Upper lobe of right lung (tissue), 1 donor: ENCODE measurements at regions not wholly inside any gene's neighbourhood (a gene's known extent, or its start where the extent isn't known, plus 50 kb on each side); places are given as distances from the start of the nearest gene placed in this dataset.

Source experiments
- ATAC-seq: fragments of 200-7000 bp; cut with Tn5 transposase; one replicate; pipeline ENCODE4 v1.9.1; 2020; ENCODE audit warnings: mild to moderate bottlenecking, moderate library complexity
- DNase-seq: peaks from one replicate; pipeline ENCODE4 v3.0.0-alpha.2; 2020
- H3K27ac ChIP-seq: fragments of 200-600 bp; one replicate; pipeline ENCODE4 v1.8.0; 2022
- H3K27me3 ChIP-seq: fragments of 200-600 bp; one replicate; pipeline ENCODE4 v1.8.0; 2022; ENCODE audit warnings: mild to moderate bottlenecking
- H3K36me3 ChIP-seq: fragments of 200-600 bp; one replicate; pipeline ENCODE4 v1.8.0; 2022
- H3K4me1 ChIP-seq: fragments of 200-600 bp; one replicate; pipeline ENCODE4 v1.8.0; 2022
- H3K4me3 ChIP-seq: fragments of 200-600 bp; one replicate; pipeline ENCODE4 v1.8.0; 2022; ENCODE audit warnings: mild to moderate bottlenecking
- H3K9me3 ChIP-seq: fragments of 200-600 bp; one replicate; pipeline ENCODE4 v1.8.0; 2022
- intact Hi-C: fragments of 100-400 bp; cut with DNase I; formaldehyde crosslinking; loops from one replicate; pipeline ENCODE4 v1.11.0; 2022
- TF ChIP-seq, protein P1 (sequence below): fragments of 200-600 bp; IDR thresholded peaks from one replicate; pipeline ENCODE4 v1.8.0; 2022; ENCODE audit warnings: antibody characterized with exemption
- donor health status: DM: no; HTN: yes; CAD: no; lungs with severe emphysema.

- H3K27me3 ChIP-seq = no peaks in the 10 kb centered on the region
- TF ChIP-seq, protein P1, sequence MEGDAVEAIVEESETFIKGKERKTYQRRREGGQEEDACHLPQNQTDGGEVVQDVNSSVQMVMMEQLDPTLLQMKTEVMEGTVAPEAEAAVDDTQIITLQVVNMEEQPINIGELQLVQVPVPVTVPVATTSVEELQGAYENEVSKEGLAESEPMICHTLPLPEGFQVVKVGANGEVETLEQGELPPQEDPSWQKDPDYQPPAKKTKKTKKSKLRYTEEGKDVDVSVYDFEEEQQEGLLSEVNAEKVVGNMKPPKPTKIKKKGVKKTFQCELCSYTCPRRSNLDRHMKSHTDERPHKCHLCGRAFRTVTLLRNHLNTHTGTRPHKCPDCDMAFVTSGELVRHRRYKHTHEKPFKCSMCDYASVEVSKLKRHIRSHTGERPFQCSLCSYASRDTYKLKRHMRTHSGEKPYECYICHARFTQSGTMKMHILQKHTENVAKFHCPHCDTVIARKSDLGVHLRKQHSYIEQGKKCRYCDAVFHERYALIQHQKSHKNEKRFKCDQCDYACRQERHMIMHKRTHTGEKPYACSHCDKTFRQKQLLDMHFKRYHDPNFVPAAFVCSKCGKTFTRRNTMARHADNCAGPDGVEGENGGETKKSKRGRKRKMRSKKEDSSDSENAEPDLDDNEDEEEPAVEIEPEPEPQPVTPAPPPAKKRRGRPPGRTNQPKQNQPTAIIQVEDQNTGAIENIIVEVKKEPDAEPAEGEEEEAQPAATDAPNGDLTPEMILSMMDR = no peak
- H3K36me3 ChIP-seq = no peaks in the 10 kb centered on the region
- no peak for ATAC-seq
- no peak overlapping the region for H3K4me3 ChIP-seq
- intact Hi-C loops = no loop called here
- no peak overlapping the region for H3K27ac ChIP-seq
- H3K4me1 ChIP-seq = no peaks in the 10 kb centered on the region
- H3K9me3 ChIP-seq = no peaks in the 10 kb centered on the region
- DNase-seq = no peak
Measured at GRCh38 chr13:74464670-74465069, 330.5 kb upstream of the KLF12 start.

DNA sequence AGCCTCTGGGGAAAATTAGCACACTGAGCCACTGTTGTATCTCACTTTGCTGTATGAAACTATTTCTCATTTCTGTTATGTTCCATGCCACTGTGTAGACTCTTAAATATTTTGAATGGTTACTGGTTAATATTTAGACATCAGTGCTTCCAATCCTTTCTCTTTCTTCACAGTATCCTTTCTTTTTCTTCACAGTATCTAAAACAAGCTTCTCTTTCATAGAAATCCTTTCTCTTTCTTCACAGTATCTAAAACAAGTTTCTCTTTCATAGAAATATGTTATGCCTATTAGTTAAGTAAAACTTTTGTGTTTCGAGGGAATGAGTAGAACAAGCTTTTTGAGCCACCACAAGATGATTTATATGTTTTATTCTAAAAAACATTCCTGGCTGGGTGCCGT lies 326.8 kb upstream of the KLF12 start:
- ATAC-seq = no peak

GRCh38 chr13:74452881-74453280 lies 318.7 kb upstream of the KLF12 start:
- H3K4me3 ChIP-seq = no peak overlapping the region
- TF ChIP-seq, protein P1 = no peak
- intact Hi-C loops = no loop called here
- no peaks in the 10 kb centered on the region for H3K27me3 ChIP-seq
- DNase-seq = no peak
- no peaks in the 10 kb centered on the region for H3K9me3 ChIP-seq
- no peak for ATAC-seq
- H3K4me1 ChIP-seq = no peaks in the 10 kb centered on the region
- no peak overlapping the region for H3K27ac ChIP-seq
- H3K36me3 ChIP-seq = no peaks in the 10 kb centered on the region

More for the DNA sequence above, 326.8 kb upstream of the KLF12 start:
- no peak for DNase-seq
- no peaks in the 10 kb centered on the region for H3K4me1 ChIP-seq
- no peaks in the 10 kb centered on the region for H3K27me3 ChIP-seq
- H3K4me3 ChIP-seq = no peak overlapping the region
- intact Hi-C loops = no loop called here
- no peak overlapping the region for H3K27ac ChIP-seq
- no peaks in the 10 kb centered on the region for H3K36me3 ChIP-seq
- TF ChIP-seq, protein P1 = no peak
- H3K9me3 ChIP-seq = no peaks in the 10 kb centered on the region

DNA sequence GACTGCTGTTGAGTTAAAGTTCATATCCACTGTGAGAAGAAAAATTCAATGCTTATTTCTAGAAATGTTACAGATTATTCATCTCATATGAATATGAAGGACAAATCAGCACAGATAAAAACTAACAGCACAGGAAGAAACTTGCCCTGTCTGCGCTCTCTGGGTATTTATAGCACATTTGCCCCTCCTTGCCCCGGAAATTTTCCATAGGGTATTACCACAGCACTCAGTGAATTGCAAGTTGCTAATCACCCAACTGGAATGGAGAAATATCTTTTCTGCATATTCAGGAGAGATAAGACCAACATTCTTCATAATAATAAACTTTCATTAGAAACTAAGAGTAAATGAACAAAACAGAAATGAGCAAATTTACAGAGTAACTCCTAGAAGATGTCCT lies 318.0 kb upstream of the KLF12 start:
- Histone ChIP-seq H3K27ac (no peak overlapping the region), H3K36me3 (no peaks in the 10 kb centered on the region), H3K4me3 (no peak overlapping the region), H3K9me3 (no peaks in the 10 kb centered on the region), H3K4me1 (no peaks in the 10 kb centered on the region), H3K27me3 (no peaks in the 10 kb centered on the region)
- intact Hi-C loops = no loop called here
- ATAC-seq = no peak
- DNase-seq = no peak
- TF ChIP-seq, protein P1 = no peak

- DNase-seq (no peak), ATAC-seq (no peak)
- Histone ChIP-seq H3K36me3 (no peaks in the 10 kb centered on the region), H3K4me3 (no peak overlapping the region), H3K27me3 (no peaks in the 10 kb centered on the region), H3K9me3 (no peaks in the 10 kb centered on the region), H3K4me1 (no peaks in the 10 kb centered on the region), H3K27ac (no peak overlapping the region)
- TF ChIP-seq, protein P1 = no peak
- intact Hi-C loops = no loop called here
Measured at GRCh38 chr13:74450964-74451363, 316.8 kb upstream of the KLF12 start.

- Histone ChIP-seq H3K9me3 (no peaks in the 10 kb centered on the region), H3K27me3 (no peaks in the 10 kb centered on the region), H3K27ac (no peak overlapping the region), H3K36me3 (no peaks in the 10 kb centered on the region), H3K4me3 (no peak overlapping the region), H3K4me1 (no peaks in the 10 kb centered on the region)
- ATAC-seq = no peak
- no peak for DNase-seq
- intact Hi-C loops = no loop called here
- TF ChIP-seq, protein P1 = no peak
Measured at GRCh38 chr13:74450525-74450845, 316.3 kb upstream of the KLF12 start.
